CD4-positive, alpha-beta T cell (primary cell): ENCODE measurements at regions not wholly inside any gene's neighbourhood (a gene's known extent, or its start where the extent isn't known, plus 50 kb on each side); places are given as distances from the start of the nearest gene placed in this dataset.

Experiments
- ATAC-seq: fragments of 200-7000 bp; cut with Tn5 transposase; one replicate; pipeline ENCODE4 v1.10.0; 2022; ENCODE audit warnings: mild to moderate bottlenecking; ENCODE audit not compliant: poor library complexity
- CTCF ChIA-PET: fragments of 350-600 bp; sonication (Branson Sonifier 250); formaldehyde crosslinking; loops from one replicate; lab custom pipeline; 2021; ENCODE audit warnings: antibody characterized with exemption, inconsistent platforms; lab: Charles Lee
- POLR2A ChIA-PET: fragments of 350-600 bp; sonication (Branson Sonifier 250); formaldehyde crosslinking; loops from one replicate; lab custom pipeline; 2021; ENCODE audit warnings: antibody characterized with exemption, inconsistent platforms; lab: Charles Lee
- DNase-seq, 14 experiments: peaks; one replicate each; pipeline ENCODE4 v3.0.0-alpha.2; 2013 to 2020; ENCODE audit warnings: mixed read lengths in 2 of 14
- H3K27ac ChIP-seq, 2 donors: one replicate each; pipeline versions ENCODE4 v1.5.1 to v1.7.0; 2013; ENCODE audit warnings: low read length in 2 of 2, low read depth in 1 of 2, mild to moderate bottlenecking in 1 of 2
- H3K27me3 ChIP-seq, 2 experiments: 1 replicate in 1 of 2; 2 replicates in 1 of 2; pipeline versions ENCODE4 v1.6.1 to v1.7.0; 2013; ENCODE audit warnings: low read length in 2 of 2, control low read depth in 1 of 2, mild to moderate bottlenecking in 1 of 2, moderate library complexity in 1 of 2; ENCODE audit not compliant: insufficient read depth in 2 of 2, control insufficient read depth in 1 of 2
- H3K36me3 ChIP-seq: one replicate; pipeline ENCODE4 v1.6.1; 2013; ENCODE audit warnings: low read length, control low read depth; ENCODE audit not compliant: insufficient read depth
- H3K4me1 ChIP-seq: one replicate; pipeline ENCODE4 v1.6.1; 2013; ENCODE audit warnings: low read length, control low read depth; ENCODE audit not compliant: insufficient read depth
- H3K4me3 ChIP-seq: one replicate; pipeline ENCODE4 v1.5.1; 2013; ENCODE audit warnings: mild to moderate bottlenecking, low read length, moderate library complexity
- H3K9me3 ChIP-seq, 2 experiments: 1 replicate in 1 of 2; 2 replicates in 1 of 2; pipeline versions ENCODE4 v1.6.1 to v1.7.0; 2013; ENCODE audit warnings: low read length in 2 of 2, mild to moderate bottlenecking in 2 of 2, control low read depth in 1 of 2, moderate library complexity in 1 of 2; ENCODE audit not compliant: control insufficient read depth in 1 of 2, insufficient read depth in 1 of 2
- H3K27ac Mint-ChIP-seq: one replicate; pipeline ENCODE4 v1.8.0; 2020; ENCODE audit warnings: mixed read lengths
- H3K27me3 Mint-ChIP-seq: one replicate; pipeline ENCODE4 v1.8.0; 2021; ENCODE audit warnings: mixed read lengths
- H3K36me3 Mint-ChIP-seq: one replicate; pipeline ENCODE4 v1.8.0; 2021; ENCODE audit warnings: low read depth, mixed read lengths
- H3K4me1 Mint-ChIP-seq: one replicate; pipeline ENCODE4 v1.8.0; 2021; ENCODE audit warnings: low read depth, mixed read lengths
- H3K4me3 Mint-ChIP-seq: one replicate; pipeline ENCODE4 v1.8.0; 2020; ENCODE audit warnings: mild to moderate bottlenecking, mixed read lengths
- H3K9me3 Mint-ChIP-seq: one replicate; pipeline ENCODE4 v1.8.0; 2020; ENCODE audit warnings: mixed read lengths
- CTCF ChIP-seq: fragments of 200-600 bp; IDR thresholded peaks from one replicate; pipeline ENCODE4 v1.8.0; 2022; ENCODE audit warnings: antibody characterized with exemption, mild to moderate bottlenecking
- intact Hi-C, 2 experiments: fragments of 100-400 bp; cut with DNase I in 1 of 2; cut with micrococcal nuclease in 1 of 2; formaldehyde crosslinking; loops; one replicate each; pipeline versions ENCODE4 v1.15.1 to v1.9.0; 2023 to 2025; cut with DNase I, micrococcal nuclease

GRCh38 chr6:165915022-165915770 is 252.2 kb upstream of the PDE10A start:
- no peaks in the 10 kb centered on the region for H3K36me3 Mint-ChIP-seq
- DNase-seq: no peak
- no peaks in the 10 kb centered on the region for H3K9me3 Mint-ChIP-seq
- ChIA-PET POLR2A (no interaction called here), CTCF (no interaction called here)
- Histone ChIP-seq H3K9me3 (peaks cover 0 to 8% of the 10 kb centered on the region in 2 experiments), H3K4me1 (no peaks in the 10 kb centered on the region), H3K27me3 (no peaks in the 10 kb centered on the region), H3K27ac (no peak overlapping the region), H3K4me3 (no peak overlapping the region), H3K36me3 (no peaks in the 10 kb centered on the region)
- no peak overlapping the region for H3K4me3 Mint-ChIP-seq
- TF ChIP-seq CTCF: no peak
- no peaks in the 10 kb centered on the region for H3K27me3 Mint-ChIP-seq
- no peaks in the 10 kb centered on the region for H3K4me1 Mint-ChIP-seq
- intact Hi-C loops: no loop called here
- no peak overlapping the region for H3K27ac Mint-ChIP-seq
- ATAC-seq: no peak

DNA sequence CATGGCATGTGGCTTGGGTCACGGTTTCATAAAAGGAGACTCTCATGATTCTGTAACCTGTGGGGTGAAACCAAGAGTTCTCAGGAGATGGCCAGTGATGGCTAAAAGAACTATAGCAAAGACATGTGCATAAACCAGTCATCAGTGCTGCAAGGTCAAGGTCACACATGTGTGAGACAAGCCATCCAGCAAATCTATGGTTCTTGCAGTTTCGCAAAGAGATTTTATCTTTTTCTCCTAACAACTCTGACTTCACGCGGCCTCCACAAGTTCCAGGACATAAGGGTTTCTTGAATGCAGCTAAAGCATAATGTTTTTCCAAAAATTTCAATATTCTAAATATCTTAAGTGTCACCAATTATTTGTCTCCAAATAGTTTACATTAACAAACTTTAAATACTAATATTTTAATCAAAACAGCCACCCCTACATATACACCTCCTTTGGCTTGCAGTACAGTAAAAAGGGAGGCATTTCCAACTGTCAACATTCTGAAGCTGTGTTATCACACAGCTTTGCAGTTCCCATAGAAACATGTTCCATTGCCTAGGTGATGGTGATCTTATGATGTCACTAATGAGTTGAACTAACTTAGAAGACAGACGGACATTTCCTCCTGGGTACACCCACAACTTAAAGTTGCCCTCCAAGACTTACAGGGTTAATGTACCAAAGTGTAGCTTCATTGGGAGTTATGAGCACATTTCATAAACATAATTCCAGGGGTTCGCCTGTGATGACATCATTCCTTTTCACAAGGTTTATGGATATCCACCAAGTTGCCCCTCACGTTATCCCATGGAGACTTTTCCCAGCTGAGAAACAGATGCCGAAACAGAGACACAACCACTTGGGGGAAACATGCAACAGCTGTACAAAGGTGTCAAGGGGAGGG is 250.9 kb upstream of the PDE10A start:
- ATAC-seq: no peak
- Histone ChIP-seq H3K27me3 (no peaks in the 10 kb centered on the region), H3K9me3 (peaks cover 0 to 8% of the 10 kb centered on the region in 2 experiments), H3K36me3 (no peaks in the 10 kb centered on the region), H3K4me1 (no peaks in the 10 kb centered on the region), H3K27ac (no peak overlapping the region), H3K4me3 (no peak overlapping the region)
- H3K9me3 Mint-ChIP-seq: no peaks in the 10 kb centered on the region
- no peaks in the 10 kb centered on the region for H3K4me1 Mint-ChIP-seq
- intact Hi-C loops: no loop called here
- no peak overlapping the region for H3K4me3 Mint-ChIP-seq
- peaks cover 4% of the 10 kb centered on the region for H3K27me3 Mint-ChIP-seq
- ChIA-PET POLR2A (no interaction called here), CTCF (no interaction called here)
- H3K36me3 Mint-ChIP-seq: no peaks in the 10 kb centered on the region
- no peak overlapping the region for H3K27ac Mint-ChIP-seq
- no peak for TF ChIP-seq CTCF
- no peak for DNase-seq

DNA sequence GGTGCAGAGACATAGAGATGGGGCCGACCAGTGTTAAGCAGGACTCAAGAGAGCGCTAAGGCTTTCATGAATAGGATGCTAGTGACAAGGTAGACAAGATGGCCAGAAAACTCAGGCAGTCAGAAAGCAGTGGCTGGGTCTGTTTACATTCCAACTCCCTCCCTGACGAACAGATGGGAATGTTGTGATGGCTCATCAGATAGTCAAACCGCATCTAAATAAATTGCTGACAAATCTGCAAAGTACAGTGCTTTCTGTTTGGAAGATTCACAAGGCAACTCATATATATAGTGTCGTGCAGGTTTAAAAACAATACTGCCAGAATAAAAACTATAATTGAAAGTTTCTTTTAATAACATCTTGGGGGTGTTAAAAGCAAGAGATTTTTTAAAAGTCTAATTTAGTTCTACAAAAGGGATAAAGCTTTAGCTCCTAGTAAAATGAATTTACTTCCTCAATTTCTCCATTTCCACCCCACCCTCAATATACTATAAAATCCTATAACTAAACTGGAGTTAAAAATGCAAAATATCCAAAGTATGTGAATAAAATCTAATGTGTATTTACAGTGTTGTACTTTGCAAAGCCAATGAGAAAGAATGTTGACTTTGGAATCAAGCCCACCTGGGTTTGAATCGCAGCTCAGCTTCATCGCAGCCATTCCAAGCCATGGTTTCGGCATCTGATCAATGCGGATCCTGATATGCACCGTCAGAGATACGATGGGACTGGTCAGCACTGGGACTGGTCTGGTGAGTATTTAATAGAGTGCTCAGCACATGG is 247.3 kb upstream of the PDE10A start:
- Mint-ChIP-seq H3K27ac (no peak overlapping the region), H3K4me1 (no peaks in the 10 kb centered on the region), H3K36me3 (no peaks in the 10 kb centered on the region), H3K27me3 (peaks cover 13% of the 10 kb centered on the region), H3K4me3 (no peak overlapping the region), H3K9me3 (no peaks in the 10 kb centered on the region)
- Histone ChIP-seq H3K27ac (no peak overlapping the region), H3K36me3 (no peaks in the 10 kb centered on the region), H3K27me3 (no peaks in the 10 kb centered on the region), H3K4me1 (no peaks in the 10 kb centered on the region), H3K4me3 (no peak overlapping the region), H3K9me3 (peaks cover 0 to 9% of the 10 kb centered on the region in 2 experiments)
- ChIA-PET POLR2A (no interaction called here), CTCF (no interaction called here)
- ATAC-seq (no peak), DNase-seq (no peak)
- intact Hi-C loops: no loop called here
- TF ChIP-seq CTCF: no peak
